Stimulated activated naive CD8-positive, alpha-beta T cell treated with anti-CD3 and anti-CD28 coated beads, Interleukin-15, amount 100 ng/mL, for 72 hours (primary cell): ENCODE measurements at regions not wholly inside any gene's neighbourhood (a gene's known extent, or its start where the extent isn't known, plus 50 kb on each side); places are given as distances from the start of the nearest gene placed in this dataset.
"Not testable (repeated sequence)": the region's sequence is repeated elsewhere in the genome, so short reads cannot be mapped to it uniquely, and the experiment has no call there.

ENCODE experiments used
- ATAC-seq: fragments of 150-1000 bp; cut with Tn5 transposase; 2 replicates; pipeline ENCODE4 v1.10.0; 2021; ENCODE audit warnings: mild to moderate bottlenecking, moderate library complexity
- DNase-seq, 2 donors: peaks; one replicate each; pipeline ENCODE4 v3.0.0; 2021 to 2022
- H3K27ac Mint-ChIP-seq, 2 donors: one replicate each; pipeline ENCODE4 v1.8.0; 2022; ENCODE audit warnings: mild to moderate bottlenecking in 2 of 2, mixed read lengths in 2 of 2, moderate library complexity in 2 of 2
- H3K27me3 Mint-ChIP-seq: one replicate; pipeline ENCODE4 v1.8.0; 2022; ENCODE audit warnings: mixed read lengths
- H3K4me1 Mint-ChIP-seq: one replicate; pipeline ENCODE4 v1.8.0; 2022; ENCODE audit warnings: mild to moderate bottlenecking, mixed read lengths
- H3K4me3 Mint-ChIP-seq, 2 donors: one replicate each; pipeline ENCODE4 v1.8.0; 2022; ENCODE audit warnings: mild to moderate bottlenecking in 2 of 2, mixed read lengths in 2 of 2, moderate library complexity in 1 of 2
- H3K9me3 Mint-ChIP-seq, 2 donors: one replicate each; pipeline ENCODE4 v1.8.0; 2022; ENCODE audit warnings: mixed read lengths in 2 of 2

GRCh38 chr3:24545887-24546286, 51.2 kb upstream of the THRB start:
- Mint-ChIP-seq H3K4me1 (no peaks in the 10 kb centered on the region), H3K27ac (peak overlapping the region in 1 of 2 donors; percentile 34), H3K4me3 (no peak overlapping the region), H3K27me3 (no peaks in the 10 kb centered on the region), H3K9me3 (no peaks in the 10 kb centered on the region)
- DNase-seq (no peak), ATAC-seq (no peak)

DNA sequence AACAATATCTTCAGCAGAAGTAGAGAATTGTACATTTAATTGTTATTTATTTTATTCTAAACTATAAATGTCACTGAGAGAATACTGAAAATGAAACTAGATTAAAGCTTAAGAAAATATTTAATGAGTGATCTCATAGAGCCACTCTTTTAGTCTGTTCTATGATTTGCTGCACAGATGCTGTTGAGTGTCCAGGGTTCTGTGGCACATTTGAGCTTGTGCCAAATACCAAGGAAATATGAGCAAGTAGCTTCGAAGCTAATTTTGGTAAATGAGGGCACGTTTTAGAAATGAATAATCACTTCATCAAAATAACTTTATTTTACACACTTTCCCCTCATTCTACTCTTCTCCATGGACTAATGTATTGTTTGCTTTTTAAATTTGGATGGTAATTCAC, 53.6 kb upstream of the THRB start:
- DNase-seq (no peak), ATAC-seq (no peak)
- H3K27ac Mint-ChIP-seq = no peak overlapping the region
- H3K4me1 Mint-ChIP-seq = no peaks in the 10 kb centered on the region
- H3K27me3 Mint-ChIP-seq = no peaks in the 10 kb centered on the region
- no peak overlapping the region for H3K4me3 Mint-ChIP-seq
- H3K9me3 Mint-ChIP-seq = no peaks in the 10 kb centered on the region

- no peaks in the 10 kb centered on the region for H3K4me1 Mint-ChIP-seq
- peaks cover 0 to 2% of the 10 kb centered on the region in 2 donors for H3K9me3 Mint-ChIP-seq
- DNase-seq (no peak), ATAC-seq (no peak)
- H3K27me3 Mint-ChIP-seq = no peaks in the 10 kb centered on the region
- no peak overlapping the region for H3K27ac Mint-ChIP-seq
- no peak overlapping the region for H3K4me3 Mint-ChIP-seq
Measured at GRCh38 chr3:24550588-24550987, 55.9 kb upstream of the THRB start.

DNA sequence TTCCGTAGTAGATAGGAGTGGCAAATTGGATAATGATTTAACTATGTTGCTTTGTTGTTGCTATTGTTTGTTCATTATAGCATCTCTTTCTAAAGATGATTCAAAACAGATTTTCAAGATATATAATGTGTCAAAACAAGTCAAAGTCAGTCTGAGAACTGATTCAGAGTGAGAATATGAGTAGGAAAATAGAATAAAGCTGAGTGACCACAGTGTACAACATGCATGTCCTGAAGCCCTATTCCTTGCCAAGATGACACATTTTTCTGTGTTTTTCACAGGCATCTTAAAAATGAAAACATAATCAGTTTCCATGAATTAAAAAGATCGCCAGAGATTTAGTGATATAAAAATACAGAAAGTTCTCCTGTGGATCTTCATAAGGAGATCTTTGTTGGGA, 57.0 kb upstream of the THRB start:
- no peak for DNase-seq
- no peak for ATAC-seq
- no peak overlapping the region for H3K27ac Mint-ChIP-seq
- H3K4me1 Mint-ChIP-seq = no peaks in the 10 kb centered on the region
- H3K9me3 Mint-ChIP-seq = peaks cover 0 to 5% of the 10 kb centered on the region in 2 donors
- no peak overlapping the region for H3K4me3 Mint-ChIP-seq
- H3K27me3 Mint-ChIP-seq = no peaks in the 10 kb centered on the region

- DNase-seq (no peak), ATAC-seq (no peak)
- Mint-ChIP-seq H3K4me1 (no peaks in the 10 kb centered on the region), H3K27ac (no peak overlapping the region), H3K27me3 (no peaks in the 10 kb centered on the region), H3K4me3 (no peak overlapping the region), H3K9me3 (peaks cover 4 to 11% of the 10 kb centered on the region in 2 donors)
Measured at GRCh38 chr3:24562895-24563294, 68.2 kb upstream of the THRB start.

- peaks cover 8 to 11% of the 10 kb centered on the region in 2 donors for H3K9me3 Mint-ChIP-seq
- DNase-seq (no peak), ATAC-seq (no peak)
- no peak overlapping the region for H3K27ac Mint-ChIP-seq
- no peaks in the 10 kb centered on the region for H3K27me3 Mint-ChIP-seq
- no peaks in the 10 kb centered on the region for H3K4me1 Mint-ChIP-seq
- H3K4me3 Mint-ChIP-seq = no peak overlapping the region
Measured at GRCh38 chr3:24565053-24565452, 70.4 kb upstream of the THRB start.

DNA sequence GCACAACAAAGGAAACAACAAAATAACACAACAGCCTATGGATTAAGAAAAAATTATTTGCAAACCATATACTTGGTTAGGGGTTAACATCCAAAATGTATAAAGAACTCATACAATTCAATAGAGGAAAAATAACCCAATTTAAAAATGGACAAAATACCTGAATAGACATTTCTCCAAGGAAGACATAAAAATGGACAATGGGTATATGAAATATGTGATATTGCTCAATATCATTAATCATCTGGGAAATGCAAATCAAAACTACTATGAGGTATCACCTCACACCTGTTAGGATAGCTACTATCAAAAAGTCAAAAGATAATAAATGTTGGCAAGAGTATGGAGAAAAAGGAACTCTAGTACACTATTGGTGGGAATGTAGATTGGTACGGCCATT, 71.0 kb upstream of the THRB start:
- ATAC-seq = no peak
- no peak overlapping the region for H3K27ac Mint-ChIP-seq
- no peak for DNase-seq
- no peak overlapping the region for H3K4me3 Mint-ChIP-seq
- H3K9me3 Mint-ChIP-seq = peaks cover 9 to 11% of the 10 kb centered on the region in 2 donors
- no peaks in the 10 kb centered on the region for H3K27me3 Mint-ChIP-seq
- no peaks in the 10 kb centered on the region for H3K4me1 Mint-ChIP-seq

DNA sequence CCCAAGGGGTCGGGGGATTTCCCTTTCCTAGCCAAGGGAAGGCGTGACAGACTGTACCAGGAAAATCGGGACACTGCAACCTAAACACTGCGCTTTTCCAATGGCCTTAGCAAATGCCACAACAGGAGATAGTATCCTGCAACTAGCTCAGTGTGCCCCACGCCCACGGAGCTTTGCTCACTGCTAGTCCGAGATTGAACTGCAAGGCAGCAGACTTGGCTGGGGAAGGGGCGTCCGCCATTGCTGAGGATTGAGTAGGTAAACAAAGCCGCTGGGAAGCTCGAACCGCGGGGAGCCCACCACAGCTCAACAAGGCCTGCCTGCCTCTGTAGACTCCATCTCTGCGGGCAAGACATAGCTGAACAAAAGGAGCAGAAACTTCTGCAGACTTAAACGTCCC, 72.3 kb upstream of the THRB start:
- Mint-ChIP-seq H3K27me3 (no peaks in the 10 kb centered on the region), H3K4me3 (no peak overlapping the region), H3K9me3 (peaks cover 11 to 22% of the 10 kb centered on the region in 2 donors), H3K4me1 (no peaks in the 10 kb centered on the region), H3K27ac (no peak overlapping the region)
- DNase-seq (no peak), ATAC-seq (no peak)

- not testable (repeated sequence) for H3K27ac Mint-ChIP-seq, DNase-seq, ATAC-seq, H3K27me3 Mint-ChIP-seq, H3K4me1 Mint-ChIP-seq, H3K4me3 Mint-ChIP-seq
- peaks cover 0 to 23% of the 10 kb centered on the region in 2 donors for H3K9me3 Mint-ChIP-seq
Measured at GRCh38 chr3:24572409-24572808, 77.8 kb upstream of the THRB start.

DNA sequence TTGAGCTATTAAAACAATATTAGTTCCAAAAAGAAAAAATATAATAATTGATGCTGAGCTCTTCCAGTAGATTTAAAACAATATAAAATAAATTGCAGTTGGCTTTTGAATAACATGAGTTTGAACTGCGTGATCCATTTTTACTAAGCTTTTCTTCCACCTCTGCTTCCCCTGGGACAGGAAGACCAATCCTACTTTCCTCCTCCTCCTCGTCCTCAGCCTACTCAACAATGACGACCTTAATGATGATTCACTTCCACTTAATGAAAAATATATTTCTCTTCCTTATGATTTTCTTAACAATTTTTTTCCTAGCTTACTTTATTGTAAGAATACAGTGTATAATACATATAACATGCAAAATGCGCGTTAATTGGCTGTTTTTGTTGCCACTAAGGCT, 78.9 kb upstream of the THRB start:
- DNase-seq (no peak), ATAC-seq (no peak)
- no peaks in the 10 kb centered on the region for H3K27me3 Mint-ChIP-seq
- H3K4me3 Mint-ChIP-seq = no peak overlapping the region
- H3K9me3 Mint-ChIP-seq = peaks cover 0 to 15% of the 10 kb centered on the region in 2 donors
- H3K27ac Mint-ChIP-seq = no peak overlapping the region
- no peaks in the 10 kb centered on the region for H3K4me1 Mint-ChIP-seq

GRCh38 chr3:24578324-24578723, 83.7 kb upstream of the THRB start:
- no peak for DNase-seq
- Mint-ChIP-seq H3K27ac (no peak overlapping the region), H3K27me3 (no peaks in the 10 kb centered on the region), H3K4me1 (no peaks in the 10 kb centered on the region), H3K4me3 (no peak overlapping the region), H3K9me3 (no peaks in the 10 kb centered on the region)
- ATAC-seq = no peak

GRCh38 chr3:24578951-24579421, 84.3 kb upstream of the THRB start:
- H3K27me3 Mint-ChIP-seq = no peaks in the 10 kb centered on the region
- H3K4me3 Mint-ChIP-seq = no peak overlapping the region
- peaks cover 0 to 1% of the 10 kb centered on the region in 2 donors for H3K9me3 Mint-ChIP-seq
- no peaks in the 10 kb centered on the region for H3K4me1 Mint-ChIP-seq
- no peak for ATAC-seq
- no peak for DNase-seq
- H3K27ac Mint-ChIP-seq = no peak overlapping the region

- Mint-ChIP-seq H3K27ac (no peak overlapping the region), H3K27me3 (no peaks in the 10 kb centered on the region), H3K4me1 (no peaks in the 10 kb centered on the region), H3K4me3 (no peak overlapping the region), H3K9me3 (peaks cover 0 to 4% of the 10 kb centered on the region in 2 donors)
- no peak for DNase-seq
- no peak for ATAC-seq
Measured at GRCh38 chr3:24582431-24583403, 88.1 kb upstream of the THRB start.

DNA sequence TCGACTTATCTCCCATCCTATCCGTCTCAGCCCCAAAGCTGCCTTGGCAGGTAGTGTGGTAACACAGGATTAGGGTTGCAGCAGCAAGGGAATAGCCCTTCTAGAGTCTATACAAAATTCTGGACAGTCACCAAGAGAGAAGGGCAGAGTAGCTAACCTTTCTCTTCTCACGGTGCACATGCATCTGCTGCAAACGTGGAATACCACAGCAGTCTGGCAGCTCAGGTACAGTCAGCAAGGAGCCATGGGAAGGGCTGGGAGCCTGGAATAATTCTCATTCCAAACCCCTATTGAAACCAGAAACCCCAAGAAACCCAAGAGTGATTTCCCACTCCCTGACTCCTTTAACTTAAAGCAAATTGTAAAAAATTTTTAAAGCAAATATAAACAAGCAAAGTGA, 92.3 kb upstream of the THRB start:
- no peak overlapping the region for H3K4me3 Mint-ChIP-seq
- peaks cover 0 to 9% of the 10 kb centered on the region in 2 donors for H3K9me3 Mint-ChIP-seq
- no peak for ATAC-seq
- no peak for DNase-seq
- no peaks in the 10 kb centered on the region for H3K4me1 Mint-ChIP-seq
- H3K27ac Mint-ChIP-seq = no peak overlapping the region
- H3K27me3 Mint-ChIP-seq = no peaks in the 10 kb centered on the region

DNA sequence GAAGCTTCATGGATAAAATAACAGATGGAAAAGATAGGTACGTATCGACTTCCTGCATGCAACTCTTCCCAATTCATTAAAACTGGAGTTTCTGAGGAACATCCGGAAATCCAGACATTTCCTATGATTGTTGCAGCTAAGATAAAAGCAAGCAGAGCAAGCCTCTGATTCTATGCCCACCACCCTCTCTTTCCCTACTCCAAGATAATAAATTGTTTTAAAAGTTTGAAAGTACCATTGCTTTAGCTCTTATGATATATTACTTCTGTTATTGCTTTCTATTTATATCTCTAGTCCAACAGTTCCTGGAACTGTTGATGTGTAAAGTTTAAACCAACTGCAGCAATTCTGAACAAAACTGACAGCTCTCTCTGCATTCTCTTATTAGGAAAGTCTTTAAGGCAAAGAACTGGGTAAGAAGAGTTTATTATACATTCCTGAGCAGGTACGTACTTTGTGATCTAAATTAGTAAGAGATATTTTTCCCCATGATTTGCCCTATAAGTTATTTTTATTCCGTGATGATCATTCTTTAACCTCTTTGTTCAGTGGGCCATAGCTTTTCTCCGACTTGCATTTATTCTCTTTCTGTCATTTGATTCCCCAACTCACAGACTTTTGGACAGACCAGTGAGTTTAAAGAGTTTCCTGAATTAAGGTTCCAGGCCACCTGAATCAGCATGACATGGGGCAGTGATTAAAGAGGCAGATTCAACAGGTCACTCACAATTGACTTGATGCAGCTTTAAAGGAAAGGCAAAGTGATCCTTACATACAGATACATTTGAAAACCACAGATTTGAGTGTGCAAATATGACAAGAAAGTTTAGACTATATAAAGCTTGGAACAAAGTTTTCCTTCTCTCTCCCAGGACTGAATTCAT, 94.2 kb upstream of the THRB start:
- H3K9me3 Mint-ChIP-seq = peaks cover 0 to 10% of the 10 kb centered on the region in 2 donors
- DNase-seq (no peak), ATAC-seq (no peak)
- H3K4me3 Mint-ChIP-seq = no peak overlapping the region
- H3K27ac Mint-ChIP-seq = no peak overlapping the region
- no peaks in the 10 kb centered on the region for H3K27me3 Mint-ChIP-seq
- no peaks in the 10 kb centered on the region for H3K4me1 Mint-ChIP-seq

DNA sequence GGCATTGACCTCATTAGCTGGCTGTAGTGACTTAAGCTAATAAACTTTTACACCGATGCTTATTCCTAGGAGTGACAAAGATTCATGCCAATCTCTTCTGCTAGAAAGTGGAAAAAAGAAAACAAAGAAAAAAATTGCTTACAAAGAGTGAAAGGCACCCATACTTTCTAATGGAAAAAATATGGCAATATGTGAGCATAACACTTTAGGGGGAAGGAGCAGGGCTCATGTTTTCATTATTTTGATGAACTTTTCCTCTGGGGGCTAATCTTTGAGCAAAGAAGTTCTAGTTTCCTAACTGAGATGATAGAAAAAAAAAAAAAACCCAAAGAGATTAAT, 94.8 kb upstream of the THRB start:
- Mint-ChIP-seq H3K27me3 (no peaks in the 10 kb centered on the region), H3K27ac (no peak overlapping the region), H3K4me3 (no peak overlapping the region), H3K9me3 (peaks cover 0 to 6% of the 10 kb centered on the region in 2 donors), H3K4me1 (no peaks in the 10 kb centered on the region)
- ATAC-seq = no peak
- DNase-seq = no peak
